ENCODE measurements at regions not wholly inside any gene's neighbourhood (a gene's known extent, or its start where the extent isn't known, plus 50 kb on each side); places are given as distances from the start of the nearest gene placed in this dataset.

- no peak overlapping the region for H3K4me2 ChIP-seq
- CTCF ChIA-PET = no interaction called here
- 13% methylated on average over 5 of the region's 5 CpGs for WGBS (ENCODE audit: missing lambda C conversion rate)
- TF ChIP-seq REST (IDR thresholded peaks at IDR 0.05) (no peak), ELK1 (IDR thresholded peaks at IDR 0.05; ENCODE audit: low read depth, low read length) (no peak), MAFK (IDR thresholded peaks at IDR 0.05; ENCODE audit: partially characterized antibody) (no peak), BCL3 (IDR thresholded peaks at IDR 0.05) (no peak), NFE2L2 (conservative IDR thresholded peaks at IDR 0.05; ENCODE audit: low read length) (no peak), KDM5A (IDR thresholded peaks at IDR 0.05) (no peak), MYC (IDR thresholded peaks at IDR 0.05; ENCODE audit: borderline replicate concordance, low read length) (no peak), RAD21 (conservative IDR thresholded peaks at IDR 0.05 in 1 of 2, IDR thresholded peaks at IDR 0.05 in 1 of 2) (no peak), POLR2AphosphoS2 (conservative IDR thresholded peaks at IDR 0.05; ENCODE audit: low read length) (no peak), RNF2 (IDR thresholded peaks at IDR 0.05; ENCODE audit: borderline replicate concordance, low read depth) (no peak), HDAC2 (IDR thresholded peaks at IDR 0.05) (no peak), HOXB5 (CRISPR knock-in tag; IDR thresholded peaks at IDR 0.05) (no peak), ESRRA (IDR thresholded peaks at IDR 0.05; ENCODE audit: borderline replicate concordance, low read length) (no peak), TFCP2L1 (CRISPR knock-in tag; IDR thresholded peaks at IDR 0.05) (no peak), RCOR1 (IDR thresholded peaks at IDR 0.05; ENCODE audit: low read depth, low read length) (no peak), JUNB (IDR thresholded peaks at IDR 0.05) (no peak), TP53 (CRISPR knock-in tag; IDR thresholded peaks at IDR 0.05) (no peak)
- DNase-seq (ENCODE audit: low read depth in 1 of 2, low spot score in 1 of 2) (no peak), ATAC-seq (no peak), FAIRE-seq (no peak)
- H3K4me1 ChIP-seq = no peaks in the 10 kb centered on the region
- no peaks in the 10 kb centered on the region for H3K9me3 ChIP-seq
- H3K4me3 ChIP-seq = no peak overlapping the region
- POLR2A ChIA-PET = no interaction called here
- no peak overlapping the region for H3K27ac ChIP-seq
Measured at GRCh38 chr18:30072609-30073385, 969.7 kb downstream of the DSC3 start.

- ATAC-seq = no peak
- Histone ChIP-seq H3K27ac (no peak overlapping the region), H3K4me3 (no peak overlapping the region), H3K9me3 (no peaks in the 10 kb centered on the region), H3K4me1 (no peaks in the 10 kb centered on the region), H3K4me2 (no peak overlapping the region)
- 21% methylated on average over 3 of the region's 3 CpGs for WGBS (ENCODE audit: missing lambda C conversion rate)
- FAIRE-seq = no peak
- ChIA-PET POLR2A (no interaction called here), CTCF (no interaction called here)
- no peak for DNase-seq (ENCODE audit: low read depth in 1 of 2, low spot score in 1 of 2)
- no peak for TF ChIP-seq USF2 (IDR thresholded peaks at IDR 0.05)
- TF ChIP-seq RCOR1 (IDR thresholded peaks at IDR 0.05; ENCODE audit: low read depth, low read length) = no peak
- no peak for TF ChIP-seq NFE2L2 (conservative IDR thresholded peaks at IDR 0.05; ENCODE audit: low read length)
- TF ChIP-seq ZNF302 (CRISPR knock-in tag; IDR thresholded peaks at IDR 0.05) = no peak
- no peak for TF ChIP-seq MYC (IDR thresholded peaks at IDR 0.05; ENCODE audit: borderline replicate concordance, low read length)
- no peak for TF ChIP-seq ZC3H11A (IDR thresholded peaks at IDR 0.05)
- TF ChIP-seq HEYL (CRISPR knock-in tag; IDR thresholded peaks at IDR 0.05) = no peak
- TF ChIP-seq NR3C1 (IDR thresholded peaks at IDR 0.05) = no peak
- no peak for TF ChIP-seq HOXA7 (CRISPR knock-in tag; IDR thresholded peaks at IDR 0.05)
- no peak for TF ChIP-seq RARB (CRISPR knock-in tag; IDR thresholded peaks at IDR 0.05)
- TF ChIP-seq HES2 (IDR thresholded peaks at IDR 0.05) = no peak
- no peak for TF ChIP-seq CTCF (IDR thresholded peaks at IDR 0.05)
- TF ChIP-seq BCL3 (IDR thresholded peaks at IDR 0.05) = no peak
- TF ChIP-seq KDM5A (IDR thresholded peaks at IDR 0.05) = no peak
- no peak for TF ChIP-seq JUN (IDR thresholded peaks at IDR 0.05)
- TF ChIP-seq POLR2A (IDR thresholded peaks at IDR 0.05; ENCODE audit: low read length) = no peak
Measured at GRCh38 chr18:30066288-30066687, 976.3 kb downstream of the DSC3 start.
